HG02759 (cell line): ENCODE measurements at regions not wholly inside any gene's neighbourhood (a gene's known extent, or its start where the extent isn't known, plus 50 kb on each side); places are given as distances from the start of the nearest gene placed in this dataset.

Experiments
- ATAC-seq: cut with Tn5 transposase; IDR thresholded peaks from one replicate; pipeline ENCODE4 v1.9.1; 2021; ENCODE audit warnings: mild to moderate bottlenecking, moderate library complexity; ENCODE audit not compliant: unreplicated experiment

DNA sequence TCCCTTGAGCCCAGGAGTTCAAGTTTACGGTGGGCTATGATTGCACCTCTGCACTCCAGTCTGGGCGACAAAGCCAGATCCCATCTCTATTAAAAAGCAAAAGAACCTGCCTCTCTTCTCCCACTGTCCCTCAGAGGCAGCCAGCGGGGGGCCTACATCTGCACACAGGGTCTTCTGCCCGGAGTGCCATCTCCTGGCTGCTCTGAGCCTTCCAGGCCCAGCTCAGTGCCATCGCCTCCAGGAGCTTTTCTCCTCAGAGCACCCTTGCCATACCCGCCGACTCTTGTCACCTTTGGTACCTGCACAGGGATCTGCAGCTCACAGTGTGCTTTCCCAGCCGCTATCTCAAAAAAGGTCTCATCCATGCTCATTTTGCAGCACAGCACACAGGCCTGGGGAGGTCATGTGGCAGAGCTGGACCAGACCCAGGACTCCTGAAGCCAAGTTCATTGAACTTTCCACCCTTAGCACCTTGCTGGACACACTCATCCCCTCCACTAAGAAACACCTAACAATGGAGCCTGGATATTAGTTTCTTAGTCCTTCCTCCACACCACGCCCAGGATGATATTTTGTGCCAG lies 186.3 kb downstream of the HAUS1 start:
- no peak for ATAC-seq

DNA sequence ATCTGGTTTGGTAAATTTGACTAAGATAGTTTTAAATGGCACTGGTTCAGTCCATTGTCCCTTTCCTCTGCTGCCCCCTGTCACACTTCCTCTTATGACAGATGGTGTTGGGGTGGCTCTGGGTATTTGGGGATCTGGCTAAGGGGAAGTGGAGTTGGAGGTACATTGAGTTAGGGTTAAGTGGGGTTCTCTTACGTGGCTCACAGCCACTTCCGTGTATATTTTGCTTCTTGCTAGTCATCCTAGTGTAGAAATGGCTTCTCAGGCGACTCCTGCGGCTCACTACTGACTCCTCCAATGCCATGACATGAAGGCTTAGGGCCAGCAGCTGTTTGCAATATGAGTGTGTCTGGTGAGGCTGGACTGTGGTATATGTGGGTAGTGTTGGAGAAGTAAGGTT lies 187.0 kb downstream of the HAUS1 start:
- ATAC-seq: no peak

DNA sequence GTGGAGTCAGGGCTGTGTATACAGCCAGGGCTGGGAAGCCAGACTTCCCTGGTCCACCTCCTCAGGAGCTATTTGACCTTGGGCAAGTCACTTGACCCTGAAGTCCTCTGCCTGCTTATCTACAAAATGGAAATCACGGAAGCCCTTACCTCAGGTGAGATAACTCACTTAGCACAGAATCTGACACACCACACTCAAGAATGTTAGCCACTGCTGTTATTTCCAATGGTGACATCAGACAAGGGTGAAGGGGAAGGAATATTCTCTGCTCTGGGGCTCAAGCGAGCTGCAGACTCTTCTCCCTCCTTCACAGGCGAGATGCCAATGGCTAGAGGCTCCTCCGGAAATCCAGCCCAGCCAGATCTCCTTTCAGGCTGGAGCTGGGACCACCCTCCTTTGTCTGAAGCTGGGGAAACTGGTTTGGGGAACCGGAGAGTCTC lies 189.6 kb downstream of the HAUS1 start:
- no peak for ATAC-seq

DNA sequence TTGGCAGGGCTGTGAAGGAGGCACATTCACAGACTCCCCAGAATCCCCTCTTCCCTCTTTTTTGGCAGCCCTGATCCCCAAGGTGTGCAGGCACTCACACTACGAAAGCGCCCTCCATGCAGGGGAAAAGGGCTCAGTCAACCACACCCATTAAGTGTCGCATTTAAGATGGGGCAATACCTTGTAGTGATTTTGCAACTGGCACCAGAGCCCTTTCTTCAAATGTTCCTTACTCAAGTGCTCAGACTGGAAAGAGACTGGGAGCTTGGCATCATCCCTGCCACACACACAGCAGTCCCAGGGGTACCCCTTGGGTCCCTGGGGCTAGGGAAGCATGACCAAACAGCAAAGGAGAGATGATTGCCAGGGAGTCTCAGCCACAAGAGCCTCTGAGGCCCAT lies 190.1 kb downstream of the HAUS1 start:
- ATAC-seq: no peak

DNA sequence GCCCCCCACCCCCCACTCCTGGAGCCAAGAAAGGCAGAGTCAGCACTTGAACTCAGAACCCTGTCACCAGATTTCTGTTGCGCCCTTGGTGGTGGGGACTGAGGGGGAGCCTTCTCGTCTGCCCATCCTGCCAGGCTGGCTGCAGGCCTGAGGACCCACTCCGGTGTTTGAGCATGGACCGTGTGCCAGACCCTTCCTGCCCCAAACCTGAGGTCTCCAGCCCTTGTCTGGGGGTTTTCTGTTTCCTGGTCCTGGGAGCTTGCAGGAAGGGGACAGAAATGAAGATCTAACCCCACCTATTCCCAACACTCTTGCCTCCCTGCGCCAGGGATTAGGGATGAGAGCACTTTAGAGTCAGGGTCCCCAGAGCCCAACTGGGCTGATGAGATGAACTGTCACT lies 190.6 kb downstream of the HAUS1 start:
- ATAC-seq: no peak

DNA sequence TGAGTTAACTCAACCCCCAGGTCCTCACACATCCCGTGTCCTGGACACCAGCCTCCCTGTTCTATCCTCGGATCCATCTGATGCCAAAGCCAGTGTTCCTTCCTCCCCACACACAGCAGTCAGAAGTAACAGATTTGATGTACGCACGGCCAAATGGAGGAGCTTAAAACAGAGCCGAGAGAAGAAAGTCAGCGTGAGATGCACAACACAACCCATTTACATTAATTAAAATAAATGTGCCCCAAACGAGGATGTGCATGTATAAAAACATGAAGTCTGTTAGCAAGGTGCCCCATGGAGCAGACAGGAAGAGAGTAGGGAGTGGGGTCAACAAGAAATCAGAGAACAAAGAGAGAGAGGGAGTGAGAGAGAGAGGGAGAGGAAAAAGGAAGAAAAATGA lies 191.2 kb downstream of the HAUS1 start:
- ATAC-seq: no peak

DNA sequence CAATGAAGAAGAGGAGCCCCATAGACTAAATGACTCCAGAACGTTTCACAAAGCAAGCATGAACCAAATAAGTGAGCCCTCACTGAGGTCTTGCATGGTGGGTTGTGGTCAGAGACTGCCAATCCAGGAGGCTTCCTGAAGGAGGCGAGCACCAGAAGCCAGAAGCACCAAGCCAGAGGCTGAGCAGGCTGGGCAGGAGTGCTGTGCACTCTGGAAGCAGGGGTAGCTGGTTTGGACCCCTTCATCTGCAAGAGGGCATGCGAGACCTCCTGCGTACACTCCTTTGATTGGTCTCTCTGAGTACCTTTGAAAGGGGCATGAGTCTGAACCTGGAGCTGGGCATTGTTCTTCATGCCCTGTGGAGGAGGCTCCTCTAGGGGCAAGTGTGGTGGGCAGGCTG lies 192.5 kb downstream of the HAUS1 start:
- ATAC-seq: no peak

DNA sequence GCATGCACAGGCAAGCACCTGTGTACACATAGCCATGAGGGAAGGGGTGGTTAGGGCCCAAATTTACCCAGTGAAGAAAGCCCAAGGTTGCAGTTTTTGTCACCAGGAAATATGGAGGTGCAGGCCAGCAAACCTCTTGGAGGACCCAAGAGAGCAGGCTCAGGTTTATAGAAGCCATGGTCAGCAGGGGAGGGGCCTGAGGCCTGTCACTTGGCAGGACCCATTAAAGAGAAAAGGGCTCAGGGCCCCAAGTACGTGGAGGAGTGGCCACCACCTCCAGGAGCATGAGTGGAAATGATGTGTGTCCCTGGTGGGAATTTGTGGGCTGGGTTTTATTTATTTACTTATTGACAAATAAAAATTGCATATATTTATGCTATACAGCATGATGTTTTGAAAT lies 192.9 kb downstream of the HAUS1 start:
- ATAC-seq: no peak

DNA sequence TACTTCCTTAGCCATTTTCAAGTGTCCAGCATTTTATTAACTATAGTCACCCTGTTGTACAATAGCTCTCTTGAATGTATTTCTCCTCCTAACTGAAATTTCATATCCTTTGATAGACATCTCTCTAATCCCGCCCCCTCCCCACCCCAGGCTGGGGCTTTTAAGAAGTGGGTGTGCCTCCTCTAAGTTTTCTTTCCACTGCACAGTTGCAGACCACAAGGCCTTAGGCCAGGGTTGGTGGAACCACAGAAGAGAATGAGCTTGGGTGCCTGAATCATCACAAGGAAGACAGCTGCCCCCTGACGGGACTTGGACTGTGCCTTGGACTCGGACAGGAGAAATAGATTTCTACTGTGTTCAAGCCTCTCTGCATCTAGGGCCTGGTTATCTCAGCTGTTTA lies 193.4 kb downstream of the HAUS1 start:
- ATAC-seq: no peak

DNA sequence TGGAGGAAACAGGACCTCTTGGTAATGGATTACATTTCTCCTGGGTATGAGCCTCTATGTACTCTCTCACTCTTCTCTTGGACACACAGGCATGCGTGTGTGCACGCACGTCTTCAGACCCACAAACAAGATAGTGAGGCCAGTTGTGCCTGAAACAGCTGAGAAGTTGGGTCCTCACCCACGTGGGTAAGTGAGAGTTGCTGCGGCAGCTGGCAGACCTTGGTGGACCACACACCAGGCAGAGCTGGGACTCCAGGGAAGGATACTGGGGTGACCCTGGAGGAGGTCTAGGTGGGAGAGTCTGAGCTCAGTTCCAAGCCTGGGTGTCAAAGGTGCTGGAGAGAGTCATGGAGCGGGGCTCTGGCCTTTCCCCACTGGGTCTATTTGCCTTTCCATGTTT lies 194.3 kb downstream of the HAUS1 start:
- ATAC-seq: no peak

DNA sequence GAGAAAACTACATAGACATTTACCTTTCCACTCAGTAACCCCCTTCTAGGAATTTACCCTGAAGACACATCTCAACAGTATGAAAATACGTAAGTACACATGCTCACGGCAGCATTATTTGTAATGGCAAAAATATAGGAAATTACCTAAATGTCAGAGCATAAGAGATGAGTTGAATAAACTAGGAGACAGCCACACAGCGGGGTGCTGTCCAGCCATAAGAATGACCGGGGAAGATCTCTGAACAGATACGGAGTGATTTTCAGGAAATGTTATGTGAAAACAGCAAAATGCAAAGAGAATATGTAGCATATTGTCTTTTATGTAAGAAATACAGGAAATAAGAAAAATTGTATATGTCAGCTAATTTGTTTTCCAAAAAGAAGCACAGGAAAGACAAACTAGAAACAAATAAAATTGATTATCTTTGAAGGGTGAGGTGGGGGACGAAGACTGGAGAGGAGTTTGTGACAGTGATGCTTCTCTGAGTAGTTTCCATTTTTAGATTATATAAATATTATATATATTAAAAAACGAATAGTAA lies 195.4 kb downstream of the HAUS1 start:
- no peak for ATAC-seq

DNA sequence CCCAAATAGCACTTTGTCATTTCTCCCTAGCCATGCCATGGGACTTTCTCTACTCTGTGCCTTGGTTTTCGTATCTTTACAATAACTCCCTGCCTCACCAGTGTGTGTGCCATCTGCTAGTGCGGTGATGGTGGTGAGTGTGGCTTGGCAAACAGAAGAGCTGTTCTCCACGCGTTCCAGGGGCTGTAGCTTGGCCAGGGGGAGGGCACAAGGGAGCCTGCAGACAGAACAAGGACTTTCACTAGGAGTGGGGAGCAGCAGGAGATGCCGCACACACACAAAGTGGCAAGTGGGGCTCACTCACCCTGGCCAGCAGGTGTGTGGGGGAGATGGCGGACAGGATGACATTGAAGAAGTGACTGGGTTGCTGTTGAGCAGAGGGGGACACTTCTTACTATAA lies 196.9 kb downstream of the HAUS1 start:
- no peak for ATAC-seq

DNA sequence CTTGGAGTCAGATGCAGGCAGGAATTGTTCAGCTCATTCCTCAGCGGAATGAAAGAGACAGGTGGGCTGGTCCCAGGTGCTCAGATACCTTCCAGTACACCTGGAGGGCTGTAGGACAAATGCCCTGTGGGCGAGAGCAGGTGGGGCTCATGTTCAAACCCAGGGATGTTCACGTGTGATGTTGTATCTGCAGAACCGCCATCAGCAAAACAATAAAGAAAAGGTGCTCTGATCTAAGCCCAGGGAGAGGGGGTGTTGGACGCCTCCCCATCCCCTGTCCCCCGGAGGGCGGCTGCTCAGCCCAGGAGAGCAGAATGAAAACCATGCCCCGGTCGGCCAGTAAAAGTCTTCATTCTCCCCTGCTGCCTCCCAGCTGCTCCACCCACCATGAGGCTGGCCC lies 197.4 kb downstream of the HAUS1 start:
- ATAC-seq: no peak

DNA sequence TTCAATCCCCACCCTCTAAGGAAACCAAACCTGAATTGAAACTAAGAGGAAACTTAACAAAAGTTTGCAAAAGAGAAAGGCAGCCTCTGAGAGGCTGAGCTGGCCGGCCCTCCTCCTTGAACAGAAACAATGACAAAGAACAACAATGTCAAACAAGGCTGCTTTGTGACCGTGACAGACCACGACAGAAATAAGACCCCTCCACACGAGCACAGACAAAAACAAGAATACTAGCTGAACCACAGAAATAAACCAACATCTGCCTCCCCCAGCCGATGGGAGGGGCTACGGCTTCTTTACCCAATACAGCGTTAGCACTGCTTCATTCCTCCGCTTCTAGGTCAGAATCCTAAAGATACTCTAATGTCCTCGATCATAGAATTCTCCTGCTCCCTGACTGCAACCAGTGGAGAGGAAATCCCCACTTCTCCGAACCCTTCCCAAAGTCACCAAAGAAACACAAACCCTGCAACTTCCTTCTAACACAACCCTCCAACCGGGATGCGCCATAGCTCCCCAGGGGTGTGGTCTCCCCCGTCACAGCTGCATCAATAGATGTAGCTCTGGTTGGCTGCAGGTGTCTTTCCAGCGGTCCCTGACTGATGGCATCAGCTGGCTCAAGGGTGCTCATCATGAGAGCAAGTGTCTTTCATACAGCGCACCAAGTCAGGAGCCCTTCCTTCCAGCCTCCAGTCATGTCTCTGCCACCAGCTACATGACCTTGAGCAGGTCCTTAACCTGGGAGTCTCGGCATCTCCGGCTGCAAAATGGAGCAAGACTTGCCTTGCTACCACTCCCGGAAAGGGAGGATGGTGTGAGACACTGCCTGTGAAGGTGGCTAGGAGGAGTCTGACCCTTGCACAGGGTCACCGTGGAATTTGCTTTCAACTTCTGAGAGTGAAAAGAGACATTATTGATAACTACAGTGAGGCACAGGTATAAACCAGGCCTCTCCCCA lies 198.6 kb downstream of the HAUS1 start:
- ATAC-seq: no peak

DNA sequence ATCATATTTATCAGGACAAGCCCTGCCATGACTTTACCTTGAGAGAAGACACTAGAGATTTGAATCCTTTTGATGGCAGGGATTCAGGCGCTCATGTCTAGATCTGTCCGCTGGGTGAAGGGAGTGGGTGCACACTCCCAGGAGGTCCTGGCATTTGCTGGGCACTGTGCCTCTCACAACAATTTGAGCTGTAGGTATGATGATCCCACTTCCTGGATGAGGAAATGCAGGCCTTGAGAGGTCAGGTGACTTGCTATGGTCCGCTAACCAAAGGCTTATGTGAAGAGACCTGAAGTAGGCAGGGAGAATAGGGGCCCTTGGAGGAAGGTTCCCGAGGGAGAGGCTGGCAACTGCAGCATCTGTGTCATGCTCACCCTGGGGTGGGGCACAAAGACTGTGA lies 206.1 kb downstream of the HAUS1 start:
- ATAC-seq: no peak

DNA sequence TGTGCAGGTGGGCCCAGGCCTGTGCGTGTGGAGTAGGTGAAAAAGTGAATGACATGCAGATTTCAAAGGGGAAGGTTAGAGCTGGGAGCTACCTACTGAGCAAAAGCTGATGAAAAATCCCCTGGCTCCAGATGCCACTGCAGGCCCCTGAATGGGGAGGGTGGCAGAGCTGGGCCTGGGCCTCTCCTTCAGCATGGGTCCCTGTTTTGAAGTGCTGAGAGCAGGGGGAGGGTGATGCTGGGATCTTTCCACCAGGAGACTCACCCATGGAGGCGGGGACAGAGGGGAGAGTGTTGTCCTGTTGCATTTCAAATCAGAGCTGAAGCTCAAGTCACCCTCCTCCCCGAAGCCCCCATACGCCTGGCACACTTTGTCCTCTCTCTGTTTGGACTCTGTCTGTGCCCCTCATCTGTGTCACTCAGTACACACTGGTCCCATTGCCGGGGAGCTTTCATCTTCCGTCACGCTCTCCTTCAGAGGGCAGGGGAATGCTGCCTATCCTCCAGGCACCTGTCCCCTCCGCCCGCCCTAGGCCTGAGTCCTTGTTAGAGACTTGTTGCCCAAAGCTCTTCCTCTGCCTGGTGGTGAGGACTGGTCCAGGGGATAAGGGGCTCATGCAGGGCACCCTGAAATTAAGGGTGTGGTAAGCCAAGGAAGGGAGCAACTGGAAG lies 206.6 kb downstream of the HAUS1 start:
- ATAC-seq: no peak

DNA sequence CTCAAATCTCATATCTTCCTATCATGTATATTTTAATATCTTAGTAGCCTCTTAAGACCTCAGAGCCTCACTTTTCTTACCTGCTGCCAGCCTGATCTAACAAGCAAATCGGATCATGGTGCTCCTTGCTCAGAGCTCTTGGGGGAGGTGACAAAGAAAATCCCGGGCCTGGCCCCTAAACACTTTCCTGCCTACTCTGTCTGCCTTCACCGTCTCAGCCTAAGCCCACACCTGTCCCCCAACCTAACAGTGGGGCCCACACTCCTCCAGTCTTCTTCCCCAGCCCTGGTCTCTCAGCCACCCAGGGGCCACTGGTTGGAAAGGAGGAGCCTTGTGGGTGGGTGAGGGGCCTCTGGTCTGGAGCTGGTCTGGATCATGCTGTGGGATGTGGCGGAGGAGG lies 207.3 kb downstream of the HAUS1 start:
- no peak for ATAC-seq

DNA sequence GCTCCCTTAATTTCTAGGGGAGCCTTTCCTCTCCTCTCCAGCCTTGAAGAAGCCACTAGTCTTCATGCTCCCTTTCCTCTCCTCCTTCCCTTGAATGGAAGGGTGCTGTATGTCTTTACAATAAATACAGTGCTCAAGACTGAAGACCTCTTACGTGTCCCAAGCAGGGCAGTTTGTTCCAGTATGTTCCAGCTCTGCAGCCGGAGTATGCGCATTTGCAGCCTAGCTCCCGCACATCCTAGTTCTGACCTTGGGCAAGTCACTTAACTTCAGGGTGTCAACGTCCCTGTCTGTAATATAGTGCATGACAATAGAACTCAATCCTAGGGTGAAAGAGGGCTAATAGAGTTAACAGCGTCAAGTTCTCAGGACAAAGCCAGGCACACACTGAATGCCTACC lies 208.0 kb downstream of the HAUS1 start:
- no peak for ATAC-seq

DNA sequence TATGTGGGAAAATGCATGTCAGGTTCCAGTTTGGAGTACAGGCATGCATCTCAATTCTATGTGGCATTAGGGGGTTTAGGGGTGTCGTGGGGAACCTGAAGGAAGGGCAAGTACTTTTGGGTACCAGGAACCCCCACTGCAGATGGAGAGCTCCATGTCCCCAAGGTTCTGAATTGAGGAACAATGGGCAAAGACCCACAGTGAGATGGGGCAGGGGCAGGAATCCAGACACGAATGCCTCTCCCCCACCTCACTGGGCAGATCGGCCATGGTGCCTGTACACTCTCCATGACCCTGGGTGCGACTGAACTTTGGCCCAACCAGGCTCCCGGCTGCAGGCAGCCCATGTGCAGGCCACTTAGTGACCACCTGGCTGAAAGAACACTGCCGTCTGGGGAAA lies 209.3 kb downstream of the HAUS1 start:
- no peak for ATAC-seq

DNA sequence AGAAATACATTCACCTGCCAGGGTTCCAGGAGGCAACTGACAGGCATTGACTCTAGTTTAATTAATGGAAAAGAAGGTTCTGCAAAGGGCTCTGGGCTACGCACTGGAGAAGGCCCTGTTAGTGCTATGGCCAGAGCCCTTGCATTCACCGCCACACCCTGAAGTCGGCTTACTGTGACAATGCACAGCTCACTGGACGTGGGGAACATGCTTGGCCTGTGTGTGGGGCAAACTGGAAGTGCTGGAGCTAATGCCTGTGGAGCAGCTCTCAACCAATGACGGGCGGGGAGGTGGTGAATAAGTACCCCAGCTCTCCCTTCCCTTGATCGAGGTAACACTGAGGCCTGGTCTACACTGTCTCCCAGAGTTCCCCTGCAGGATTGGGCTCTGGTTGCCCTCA lies 209.8 kb downstream of the HAUS1 start:
- ATAC-seq: no peak

DNA sequence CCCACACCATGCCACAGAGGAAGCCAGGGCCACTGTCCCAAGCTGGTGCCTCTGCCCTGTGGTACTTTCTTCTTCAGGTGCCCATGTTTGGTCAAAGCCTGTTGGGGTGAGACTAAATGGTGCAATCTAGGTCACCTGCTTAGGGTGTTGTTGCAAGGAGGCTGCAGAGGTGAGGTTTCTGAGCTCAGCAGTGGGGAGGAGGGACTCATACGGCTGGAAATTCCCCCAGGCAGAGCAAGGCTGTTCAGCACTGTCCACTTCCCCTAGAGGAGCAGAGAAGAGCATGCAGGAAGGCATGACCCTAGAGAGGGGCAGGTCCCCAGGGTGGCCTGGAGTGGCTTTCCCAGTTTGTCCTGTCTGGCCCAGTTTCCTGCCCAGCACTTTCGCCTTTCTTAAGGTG lies 211.0 kb downstream of the HAUS1 start:
- no peak for ATAC-seq

DNA sequence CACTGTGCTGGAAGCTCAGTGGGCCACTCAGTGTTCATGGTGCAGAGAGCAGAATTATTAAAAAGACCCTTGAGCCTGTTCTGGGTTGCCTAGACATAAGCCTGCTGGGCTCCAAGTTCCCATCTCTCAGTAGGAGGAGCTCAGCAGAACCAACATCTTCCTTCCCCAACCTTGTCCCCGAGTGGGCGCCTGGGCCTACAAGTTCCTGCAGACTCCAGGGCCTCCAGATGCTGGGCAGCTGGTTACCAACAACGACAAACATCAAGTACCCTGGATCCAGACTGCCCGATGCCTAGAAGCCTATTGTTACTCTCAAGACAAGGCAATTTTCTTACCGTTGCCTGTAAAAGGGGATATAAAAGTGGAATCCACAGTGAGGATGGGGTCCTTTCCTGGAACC lies 214.2 kb downstream of the HAUS1 start:
- no peak for ATAC-seq
